Right forelimb (tissue), 1 donor: ENCODE measurements at regions not wholly inside any gene's neighbourhood (a gene's known extent, or its start where the extent isn't known, plus 50 kb on each side); places are given as distances from the start of the nearest gene placed in this dataset.
"Not testable (repeated sequence)": the region's sequence is repeated elsewhere in the genome, so short reads cannot be mapped to it uniquely, and the experiment has no call there.

Source experiments
- DNase-seq: peaks from one replicate; pipeline ENCODE4 v3.0.0-alpha.2; 2018

DNA sequence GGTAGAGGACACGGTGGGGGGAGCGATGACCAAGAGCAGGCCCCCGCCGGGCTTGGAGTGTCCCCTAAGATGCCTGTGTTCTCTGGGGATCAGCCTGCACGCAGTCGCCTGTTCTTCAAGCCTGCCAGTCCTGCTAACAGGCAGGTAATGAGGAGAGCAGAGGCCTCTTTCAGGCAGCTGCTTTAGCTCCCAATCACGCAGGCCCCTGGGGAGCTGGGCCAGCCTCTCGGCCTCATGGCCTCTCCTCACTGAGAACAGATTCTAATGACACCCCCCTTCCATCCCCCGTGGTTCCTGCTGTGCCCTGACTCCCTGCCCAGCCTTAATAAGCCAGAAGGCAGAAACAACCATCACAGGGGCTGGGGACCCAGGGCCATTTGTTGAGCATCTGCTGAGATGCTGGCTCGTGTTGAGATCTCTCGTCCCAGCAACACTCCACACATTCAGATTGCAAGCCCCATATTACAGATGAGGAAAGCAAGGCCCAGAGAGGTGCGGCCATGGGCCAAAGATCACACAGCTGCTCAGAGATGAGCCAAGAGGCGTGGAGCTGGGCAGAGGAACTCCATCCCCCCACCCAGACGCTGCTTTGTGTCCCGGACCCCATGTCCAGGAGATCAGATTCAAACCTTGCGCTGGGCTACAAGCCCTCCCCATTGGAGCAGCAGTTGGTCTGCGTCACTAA lies 71.6 kb upstream of the CASZ1 start:
- no peak for DNase-seq

DNA sequence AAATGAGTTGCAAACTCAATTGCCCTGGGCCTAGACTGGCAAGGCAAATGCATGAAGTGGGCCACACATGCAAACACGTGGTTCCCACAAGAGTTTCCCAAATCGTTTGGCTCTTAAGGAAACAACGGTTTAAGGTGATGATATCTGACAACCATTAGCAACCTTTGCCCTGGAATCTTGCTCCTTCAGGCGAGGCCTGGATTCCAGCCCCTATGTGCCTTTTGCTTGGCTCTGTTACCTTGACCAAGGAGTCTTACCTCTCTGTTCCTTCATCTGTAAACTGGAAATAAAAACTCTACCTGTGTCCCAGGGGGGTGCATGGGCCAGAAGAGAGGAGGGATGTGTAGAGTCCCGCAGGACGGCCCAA lies 72.1 kb upstream of the CASZ1 start:
- no peak for DNase-seq

DNA sequence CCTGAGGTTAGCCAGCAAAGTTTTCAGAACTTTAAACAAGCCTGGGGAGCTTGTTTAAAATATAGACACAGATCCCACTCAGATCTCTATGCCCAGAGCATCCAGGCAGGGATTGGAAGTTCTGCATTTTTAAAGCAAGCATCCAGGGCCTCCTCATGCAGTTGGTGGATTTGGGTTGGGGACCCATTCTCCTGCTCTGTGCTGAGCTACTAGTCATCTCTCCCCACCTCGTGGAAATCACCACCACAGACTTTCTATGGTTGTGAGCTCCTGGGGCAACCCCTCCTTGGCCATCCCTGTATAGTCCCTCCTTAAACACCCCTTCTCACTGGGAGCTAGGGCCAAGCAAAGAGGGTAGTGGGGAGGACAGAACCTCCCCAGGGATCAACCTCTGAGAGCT lies 73.5 kb upstream of the CASZ1 start:
- no peak for DNase-seq

DNA sequence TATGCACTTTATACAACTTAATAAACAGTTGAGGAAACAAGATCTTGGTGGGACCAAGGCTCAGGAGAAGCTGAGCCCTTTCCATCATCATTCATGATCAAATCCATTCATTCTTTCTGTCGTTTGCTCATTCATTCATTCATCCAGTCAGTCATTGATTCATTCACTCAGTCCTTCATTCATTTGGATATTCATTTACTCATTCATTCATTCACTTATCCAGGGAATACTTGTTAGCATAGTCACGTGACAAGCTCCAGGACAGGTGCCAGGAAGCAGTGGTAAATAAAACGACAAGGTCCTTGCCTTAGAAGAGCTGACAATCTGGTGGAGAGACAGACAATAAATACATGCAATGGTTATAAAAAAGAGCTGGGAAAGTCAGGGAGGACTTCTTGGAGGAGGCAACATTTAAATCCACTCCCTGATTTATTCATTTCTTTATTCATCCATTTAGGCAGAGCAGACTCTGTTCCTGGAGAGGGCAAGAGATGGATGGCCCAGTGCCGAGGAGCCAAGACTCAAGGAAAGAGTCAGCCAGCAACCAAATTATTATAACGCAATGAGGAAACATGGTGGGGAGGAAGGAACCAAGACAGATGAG lies 74.1 kb upstream of the CASZ1 start:
- DNase-seq = no peak

DNA sequence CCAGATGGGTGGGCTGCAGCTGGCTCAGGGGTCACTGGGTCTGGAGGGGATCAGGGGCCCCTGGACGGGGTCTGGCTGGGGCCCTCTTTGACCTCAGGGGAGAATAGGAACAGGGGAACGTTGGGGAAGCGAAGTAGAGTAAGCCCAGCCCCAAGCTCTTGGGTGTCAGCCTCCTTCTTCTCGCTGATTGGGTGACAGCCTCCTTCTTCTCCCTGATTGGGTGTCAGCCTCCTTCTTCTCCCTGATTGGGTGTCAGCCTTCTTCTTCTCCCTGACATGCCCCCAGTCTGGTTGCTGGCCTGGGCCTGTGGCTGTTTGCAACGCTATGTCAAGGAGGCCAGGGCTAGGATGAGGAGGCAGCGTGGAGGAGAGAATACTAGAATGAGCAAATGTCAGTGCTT lies 76.7 kb upstream of the CASZ1 start:
- DNase-seq = no peak

DNA sequence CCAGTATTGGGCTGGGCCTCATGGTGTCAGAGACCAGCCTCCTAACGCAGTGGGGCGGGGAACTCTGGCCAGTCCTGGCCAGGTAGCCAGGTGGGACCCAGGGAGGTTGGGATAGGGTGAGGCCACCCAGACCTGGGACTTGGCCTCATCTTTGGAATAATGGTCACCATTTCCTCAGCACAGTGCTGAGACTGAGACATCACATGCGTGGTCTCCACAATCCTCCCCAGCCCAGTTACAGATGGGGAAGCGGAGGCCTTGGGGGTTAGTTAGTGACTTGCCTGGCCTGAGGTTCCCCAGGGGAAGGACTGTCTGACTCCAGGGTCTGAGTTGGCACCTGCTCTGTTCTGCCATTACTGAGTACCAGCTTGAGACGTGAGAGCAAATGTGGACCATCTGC lies 77.9 kb upstream of the CASZ1 start:
- no peak for DNase-seq

DNA sequence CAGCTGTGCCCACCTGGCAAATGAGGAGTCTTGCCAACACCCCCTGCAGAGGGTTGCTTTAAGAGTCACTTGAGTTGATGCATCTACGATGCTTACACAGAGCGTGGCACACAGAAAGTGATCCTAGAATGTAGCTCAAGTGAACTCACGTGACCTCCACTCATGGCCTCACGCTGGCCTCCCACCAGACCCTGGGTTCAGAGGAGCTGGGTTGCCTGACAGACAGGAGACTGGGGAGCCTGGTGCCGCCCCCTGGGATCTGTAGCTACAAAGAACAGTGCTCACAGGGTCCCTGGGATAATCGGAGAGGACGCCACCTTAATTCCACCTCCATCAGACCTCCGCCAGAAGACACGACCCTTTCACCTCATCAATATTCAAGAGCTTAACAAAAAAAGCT lies 81.4 kb upstream of the CASZ1 start:
- DNase-seq = no peak

DNA sequence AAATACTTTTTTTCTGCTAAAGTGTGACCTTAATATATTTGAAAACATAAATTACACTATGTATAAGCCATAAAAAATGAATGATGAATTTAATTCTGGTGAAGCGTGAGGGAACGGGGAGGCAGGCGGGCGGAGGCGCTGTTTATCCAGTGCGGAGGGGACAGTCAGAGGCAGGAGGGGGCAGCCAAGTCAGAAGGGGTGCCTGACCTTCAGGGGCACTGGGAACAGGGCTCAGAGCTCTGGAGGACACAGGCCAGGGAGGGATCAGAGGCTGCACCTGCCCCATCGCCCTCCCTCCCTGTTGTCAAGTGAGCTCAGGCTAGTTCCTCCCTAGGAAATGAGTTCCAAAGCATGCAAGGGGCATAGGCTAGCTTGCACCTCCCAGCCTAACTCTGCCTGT lies 82.0 kb upstream of the CASZ1 start:
- DNase-seq = no peak

DNA sequence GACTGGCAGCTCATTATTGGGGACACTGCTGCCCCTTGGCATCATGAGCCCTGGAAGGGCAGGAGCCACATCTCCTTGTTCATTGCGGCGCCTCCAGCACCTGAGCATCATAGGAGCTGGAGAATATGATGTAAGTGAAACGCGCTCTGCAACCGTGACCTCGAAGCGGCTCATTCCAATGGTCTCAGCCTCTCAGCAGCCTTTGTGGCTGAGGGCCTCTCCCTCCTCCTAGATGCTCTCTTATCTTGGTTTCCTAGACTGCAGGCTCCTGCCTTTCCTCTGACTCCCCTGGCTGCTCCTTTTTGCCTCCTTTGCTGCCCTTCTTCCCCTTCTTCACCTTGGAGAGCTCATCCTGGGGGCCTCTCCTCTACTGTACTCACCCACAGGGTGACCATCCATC lies 83.6 kb upstream of the CASZ1 start:
- DNase-seq = no peak

DNA sequence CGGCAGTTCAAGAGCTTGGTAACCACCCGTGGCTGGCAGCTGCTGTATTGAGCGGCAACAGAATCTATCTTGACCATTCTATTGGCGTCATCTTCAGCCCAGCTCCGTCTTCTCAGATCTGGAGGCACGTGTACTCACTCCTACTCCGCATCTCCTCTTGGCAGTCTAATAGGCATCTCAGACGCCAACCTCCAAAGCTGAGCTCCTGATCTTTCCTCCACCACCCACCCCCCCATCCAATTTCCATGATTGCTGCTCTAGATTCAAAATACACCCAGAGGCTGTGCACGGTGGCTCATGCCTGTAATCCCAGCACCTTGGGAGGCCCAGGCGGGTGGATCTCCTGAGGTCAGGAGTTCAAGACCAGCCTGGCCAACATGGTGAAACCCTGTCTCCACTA lies 84.6 kb upstream of the CASZ1 start:
- no peak for DNase-seq

DNA sequence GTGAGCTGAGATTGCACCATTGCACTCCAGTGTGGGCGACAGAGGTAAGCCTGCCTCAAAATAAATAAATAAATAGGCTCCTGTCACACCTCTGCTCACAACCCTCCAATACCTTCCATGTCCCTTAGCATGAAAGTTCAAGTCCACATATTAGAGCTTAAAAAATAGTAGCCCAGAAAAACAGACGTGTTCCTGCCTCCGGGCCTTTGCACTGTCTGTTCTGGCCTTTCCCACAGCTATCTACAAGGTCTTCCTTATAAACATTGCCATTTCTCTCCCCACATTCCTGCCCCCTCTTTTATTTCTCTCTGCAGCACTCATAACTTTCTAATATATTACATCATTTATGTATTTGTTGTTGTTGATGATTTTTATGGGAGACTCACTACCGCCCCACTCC lies 85.6 kb upstream of the CASZ1 start:
- no peak for DNase-seq

DNA sequence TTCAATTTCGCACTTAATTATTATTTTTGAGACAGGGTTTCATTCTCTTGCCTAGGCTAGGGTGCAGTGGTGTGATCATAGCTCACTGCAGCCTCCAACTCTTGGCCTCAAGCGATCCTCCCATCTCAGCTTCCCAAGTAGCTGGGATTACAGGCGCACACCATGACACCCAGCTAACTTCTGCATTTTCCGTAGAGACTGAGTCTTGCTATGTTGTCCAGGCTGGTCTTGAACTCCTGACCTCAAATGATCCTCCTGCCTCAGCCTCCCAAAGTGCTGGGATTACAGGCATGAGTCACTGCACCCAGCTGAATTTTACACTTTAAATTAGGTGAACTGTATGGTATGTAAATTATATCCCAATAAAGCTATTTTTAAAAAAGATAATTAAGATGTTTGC lies 90.6 kb upstream of the CASZ1 start:
- DNase-seq = not testable (repeated sequence)

DNA sequence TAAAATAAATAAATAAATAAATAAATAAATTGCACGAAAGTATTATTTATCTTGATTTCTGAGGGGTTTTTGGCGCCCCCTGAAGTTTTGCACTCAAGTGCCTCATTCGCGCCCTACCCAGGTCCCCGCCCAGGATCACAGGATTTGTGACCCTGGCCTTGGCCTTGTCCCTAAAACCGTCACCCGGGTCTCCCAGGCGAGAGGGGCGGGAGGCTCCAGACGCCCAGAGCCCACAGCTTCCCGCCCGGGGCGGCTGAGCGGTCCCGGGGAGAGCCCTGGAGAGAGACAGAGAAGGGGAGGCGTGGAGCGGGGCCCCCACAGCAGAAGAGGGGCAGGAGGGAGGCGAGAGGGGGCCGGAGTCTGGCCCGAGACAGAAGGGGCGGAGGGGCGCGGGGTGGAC lies 91.8 kb upstream of the CASZ1 start:
- no peak for DNase-seq

DNA sequence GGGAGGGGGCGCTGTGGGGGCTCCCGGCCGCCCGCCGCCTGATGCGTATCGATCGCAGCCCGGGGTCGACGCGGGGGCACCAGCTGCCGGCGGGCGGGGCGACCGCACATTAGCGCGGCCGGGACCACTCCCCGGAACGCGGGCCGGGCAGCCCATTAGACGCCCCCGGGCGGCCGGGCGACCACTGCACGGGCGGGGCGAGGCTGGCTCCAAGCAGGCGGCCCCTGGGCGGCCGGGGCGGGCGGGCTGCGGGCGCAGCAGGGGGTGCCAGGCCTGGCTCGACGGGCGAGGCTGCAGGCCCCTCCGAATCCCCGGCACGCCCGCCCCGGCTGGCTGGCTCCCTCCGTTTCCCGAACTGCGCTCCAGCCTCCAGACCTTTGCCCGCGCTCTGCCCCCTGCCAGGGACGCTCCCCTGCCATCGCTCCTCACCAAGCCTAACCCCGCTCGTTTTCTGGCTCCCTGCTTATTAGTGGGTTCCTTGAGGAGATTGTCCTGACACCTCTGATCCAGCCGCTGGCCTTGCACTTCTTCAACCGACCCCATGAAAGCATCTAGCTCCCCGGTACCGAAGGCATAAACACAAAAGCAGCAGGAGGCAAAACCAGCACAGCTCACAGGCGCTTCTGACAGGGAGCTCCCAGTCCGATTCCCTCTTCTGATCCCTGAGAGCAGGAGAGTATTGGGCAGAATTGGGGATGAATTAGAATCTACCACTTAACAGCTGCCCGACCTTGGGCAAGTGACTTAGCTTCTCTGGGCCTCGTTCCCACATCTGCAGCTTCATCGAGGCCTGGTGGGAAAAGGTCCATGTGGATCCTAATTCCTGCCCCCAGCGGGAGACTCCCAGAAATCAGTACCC lies 92.6 kb upstream of the CASZ1 start:
- DNase-seq = no peak

DNA sequence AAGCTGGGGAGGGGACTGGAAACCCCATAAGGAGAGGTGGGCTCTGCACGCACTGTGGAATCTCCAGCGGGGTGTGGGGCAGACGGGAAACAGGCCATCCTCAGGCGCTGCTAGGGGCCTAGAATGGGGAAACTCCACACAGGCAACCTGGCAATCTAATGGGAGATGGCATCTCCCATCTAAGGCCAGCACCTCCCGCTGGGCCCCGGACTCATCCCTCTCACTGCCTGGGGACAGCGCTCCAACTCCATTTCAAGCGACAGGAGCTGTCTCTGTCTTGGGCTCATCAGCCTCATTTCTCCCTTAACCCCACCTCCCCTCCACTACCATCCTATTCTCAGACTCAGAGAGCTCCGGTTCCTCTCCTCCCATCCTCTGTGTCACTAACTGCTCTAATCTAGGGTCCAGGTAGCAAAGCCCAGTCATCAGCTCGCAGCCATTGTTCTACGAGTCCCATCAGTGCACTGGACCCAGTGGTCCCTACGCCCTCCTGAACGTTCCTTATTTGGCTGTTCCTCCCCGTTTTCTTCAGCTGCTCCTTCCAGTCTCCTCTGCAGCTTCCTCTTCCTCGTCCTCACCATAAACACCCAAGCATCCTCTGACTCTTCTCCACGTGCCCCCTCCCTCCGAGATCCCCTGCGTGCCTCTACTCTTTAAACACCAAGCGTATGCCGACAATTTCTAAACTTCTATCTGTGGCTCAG lies 93.4 kb upstream of the CASZ1 start:
- DNase-seq = no peak

DNA sequence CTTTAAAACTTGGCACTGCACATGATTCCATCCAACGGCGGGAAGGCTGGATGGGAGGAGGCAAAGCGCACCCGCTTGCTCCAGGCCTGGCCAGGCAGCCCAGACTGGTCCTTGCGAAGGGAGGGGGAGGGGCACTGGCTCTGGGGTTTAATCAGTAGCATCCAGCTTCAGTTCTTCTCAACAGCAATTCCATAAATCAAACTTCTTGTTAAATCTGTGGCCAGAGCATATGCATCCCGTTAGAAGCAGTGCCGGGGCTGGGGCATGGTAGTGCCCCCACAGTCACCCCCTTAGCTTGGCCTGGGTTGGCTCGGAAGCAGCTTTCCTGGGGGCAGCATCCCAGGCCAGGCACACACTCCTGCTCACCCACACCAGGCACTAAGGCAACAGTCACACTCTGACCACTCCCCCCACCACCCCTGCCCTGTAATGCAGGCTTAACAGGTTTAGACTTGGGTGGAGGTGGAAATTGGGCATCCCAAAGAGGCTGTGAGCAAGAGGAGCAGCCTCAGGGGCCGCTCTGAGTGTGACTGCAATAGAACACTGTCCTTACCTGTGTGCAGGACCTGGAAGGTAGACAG lies 94.1 kb upstream of the CASZ1 start:
- DNase-seq = no peak

DNA sequence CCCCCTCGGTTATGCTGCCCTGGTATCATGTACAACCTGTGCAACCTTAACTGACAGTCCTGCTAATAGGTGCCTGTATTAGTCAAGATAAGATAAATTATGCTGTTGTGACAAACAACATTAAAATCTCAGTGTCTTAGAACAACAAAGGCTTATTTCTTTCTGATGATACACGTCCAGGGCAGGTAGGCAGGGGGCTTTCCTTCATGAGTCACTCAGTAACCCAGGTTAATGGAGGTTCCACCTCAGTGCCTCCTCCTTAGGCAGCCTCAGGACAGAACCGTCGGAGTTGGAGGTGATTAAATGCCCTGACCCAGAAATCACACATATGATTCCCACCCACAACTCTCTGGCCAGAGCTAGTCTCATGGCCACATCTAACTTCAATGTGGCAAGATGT lies 94.6 kb upstream of the CASZ1 start:
- DNase-seq = no peak

DNA sequence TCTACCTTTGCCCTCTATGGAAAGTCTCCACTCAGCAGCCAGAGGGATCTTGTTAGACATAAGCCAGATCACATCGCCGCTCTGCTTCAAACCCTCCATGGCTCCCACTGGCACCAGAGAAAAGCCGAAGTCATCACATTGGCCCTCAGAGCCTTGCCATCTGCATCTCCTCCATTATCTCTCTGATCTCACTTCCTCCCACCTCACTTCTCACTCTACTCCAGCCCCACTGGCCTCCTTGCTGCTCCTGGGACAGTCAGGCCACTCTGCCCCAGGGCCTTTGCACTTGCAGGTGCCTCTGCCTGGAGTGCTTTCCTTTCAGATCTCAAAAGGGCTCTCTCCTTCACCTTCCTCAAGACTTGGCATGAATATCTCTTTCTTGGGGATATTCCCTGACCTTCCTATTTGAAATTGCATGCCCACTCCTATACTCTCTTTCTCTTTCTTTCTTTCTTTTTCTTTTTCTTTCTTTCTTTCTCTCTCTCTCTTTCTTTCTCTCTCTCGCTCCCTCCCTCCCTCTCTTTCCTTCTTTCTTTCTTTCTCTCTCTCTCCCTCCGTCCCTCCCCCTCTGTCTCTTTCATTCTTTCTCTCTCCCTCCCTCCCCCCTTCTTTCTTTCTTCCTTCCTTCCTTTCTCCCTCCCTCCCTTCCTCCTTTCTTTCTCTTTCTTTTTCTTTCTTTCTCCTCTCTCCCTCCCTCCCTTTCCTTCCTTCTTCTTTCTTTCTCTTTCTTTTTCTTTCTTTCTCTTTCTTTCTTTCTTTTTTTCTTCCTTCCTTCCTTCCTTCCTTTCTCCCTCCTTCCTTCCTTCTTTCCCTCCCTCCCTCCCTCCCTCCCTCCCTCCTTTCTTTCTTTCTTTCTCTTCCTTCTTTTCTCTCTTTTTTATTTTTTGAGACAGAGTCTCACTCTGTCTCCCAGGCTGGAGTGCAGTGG lies 96.0 kb upstream of the CASZ1 start:
- DNase-seq = no peak

DNA sequence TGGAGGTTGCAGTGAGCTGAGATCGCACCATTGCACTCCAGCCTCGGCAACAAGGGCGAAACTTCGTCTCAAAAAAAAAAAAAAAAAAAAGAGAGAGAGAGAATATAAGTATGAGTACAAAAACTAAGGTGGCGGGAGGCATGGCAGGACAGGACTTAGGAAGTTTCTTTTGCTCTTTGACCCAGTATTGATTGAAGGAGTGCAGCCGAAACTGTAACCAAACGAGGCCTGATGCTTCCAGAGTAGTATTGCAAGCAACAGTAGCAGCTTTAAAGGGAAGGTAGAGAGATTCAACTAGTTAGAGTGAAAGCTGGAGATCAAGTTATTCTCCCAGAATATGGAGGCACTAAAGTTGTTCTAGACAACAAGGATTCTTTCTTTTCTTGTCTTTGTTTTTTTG lies 99.2 kb upstream of the CASZ1 start:
- DNase-seq = no peak

DNA sequence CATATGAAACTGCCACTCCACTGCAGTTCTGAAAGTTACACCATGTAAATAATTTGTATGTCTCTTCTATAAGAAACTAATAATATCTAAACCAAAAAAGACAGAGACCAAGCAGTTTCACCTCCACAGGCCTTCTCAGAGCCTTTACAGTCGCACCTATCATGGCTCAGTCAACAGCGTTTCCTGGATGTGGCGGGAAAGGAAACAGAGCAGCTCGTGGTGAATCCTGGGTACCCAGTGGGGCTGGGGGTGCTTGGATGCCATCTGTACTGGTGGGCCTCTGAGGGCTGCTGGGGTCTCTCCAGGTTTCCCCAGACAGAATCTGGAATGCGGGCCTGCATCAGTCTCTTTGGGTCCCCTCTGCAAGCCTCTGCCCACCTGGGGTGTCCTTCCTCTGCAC lies 100.2 kb upstream of the CASZ1 start:
- no peak for DNase-seq

DNA sequence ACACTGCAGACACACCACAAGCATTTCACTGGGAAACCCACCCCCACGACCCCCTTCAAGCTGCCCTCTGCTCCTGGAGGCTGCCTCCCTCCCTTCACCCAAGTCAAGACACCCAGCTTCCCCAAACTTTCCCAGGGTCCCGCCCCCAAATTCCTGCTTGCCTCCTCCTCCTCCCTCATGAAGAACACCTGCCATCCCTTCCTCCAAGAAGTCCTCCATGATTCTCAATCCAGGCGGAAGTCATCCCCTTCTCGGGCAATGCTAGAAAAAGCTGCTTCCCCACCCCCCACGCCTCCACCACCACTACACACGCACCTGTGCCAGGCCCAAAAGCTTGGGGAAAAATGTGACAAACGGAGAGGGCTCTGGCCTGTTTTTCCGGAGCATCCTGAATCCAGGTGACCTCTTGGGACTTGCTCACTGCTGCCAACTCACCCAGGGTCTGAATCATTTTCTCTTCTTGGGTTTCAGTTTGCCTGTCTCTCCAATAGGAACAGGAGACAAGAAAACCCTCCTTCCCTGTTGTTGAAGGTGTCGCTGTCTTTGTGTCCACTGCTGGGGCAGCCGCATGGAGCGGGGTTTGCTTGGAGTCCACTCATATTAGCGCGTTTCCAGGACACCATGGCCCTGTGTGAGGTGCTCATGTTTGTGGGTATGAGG lies 101.0 kb upstream of the CASZ1 start:
- DNase-seq = no peak
